Stimulated activated CD8-positive, alpha-beta memory T cell treated with anti-CD3 and anti-CD28 coated beads, Interleukin-7, amount 100 ng/mL, for 4 hours (primary cell): ENCODE measurements at regions not wholly inside any gene's neighbourhood (a gene's known extent, or its start where the extent isn't known, plus 50 kb on each side); places are given as distances from the start of the nearest gene placed in this dataset.

Source experiments
- DNase-seq, 2 donors: peaks; one replicate each; pipeline ENCODE4 v3.0.0-alpha.2; 2020; ENCODE audit warnings: low read depth in 2 of 2

DNA sequence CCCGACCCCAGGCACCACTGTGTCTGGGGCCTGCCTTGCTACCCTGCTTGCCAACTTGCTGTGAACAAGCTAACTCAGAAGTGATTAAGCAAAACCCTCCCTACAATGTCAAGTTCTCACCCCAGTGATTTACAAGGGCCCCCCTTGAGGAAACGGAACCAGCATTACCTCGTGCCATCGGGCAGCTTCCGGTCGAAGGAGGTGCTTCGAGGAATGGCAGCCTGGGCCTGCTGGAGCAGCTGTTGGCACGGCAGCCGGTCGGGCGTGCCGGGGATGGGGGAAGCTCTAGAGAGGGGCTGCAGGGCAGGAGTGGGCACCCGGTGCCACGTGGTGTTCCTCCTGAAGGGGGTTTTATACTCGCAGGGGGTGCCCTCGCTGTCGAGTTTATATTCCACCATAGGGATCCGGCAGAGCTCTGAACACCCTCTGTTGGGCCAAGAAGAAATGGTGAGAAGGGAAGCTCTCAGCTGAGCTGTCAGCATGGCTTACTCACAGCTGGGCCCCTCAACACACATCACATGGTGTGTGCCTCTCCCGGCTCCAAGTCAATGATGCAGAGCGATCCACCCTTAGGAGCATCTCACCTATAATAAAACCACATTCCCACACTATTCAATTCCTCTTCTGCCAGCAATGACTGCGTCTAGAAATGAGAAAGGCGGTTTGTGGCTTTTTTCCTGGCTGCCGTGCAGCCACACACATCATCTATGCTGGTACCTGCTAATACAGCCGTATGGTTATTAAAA is 184.4 kb downstream of the SIPA1L2 start:
- DNase-seq: no peak

DNA sequence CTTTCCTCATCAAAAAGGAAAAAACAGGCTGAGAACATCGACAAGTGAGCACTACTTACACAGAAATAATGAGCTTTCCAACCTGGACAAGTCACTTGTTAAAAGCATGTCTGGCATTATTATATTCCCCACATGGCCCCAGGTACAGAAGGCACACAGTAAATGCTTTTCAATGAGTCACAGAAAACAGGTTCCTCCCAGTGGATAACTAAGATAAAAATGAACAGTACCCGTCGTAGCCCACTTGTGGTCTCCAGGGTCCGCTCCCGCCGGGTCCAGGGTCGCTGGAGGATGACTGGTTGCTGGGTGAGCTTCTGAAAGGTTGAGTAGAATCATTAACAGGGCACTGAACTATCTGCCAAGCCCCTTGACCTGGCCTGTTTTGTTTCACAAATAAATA is 186.6 kb downstream of the SIPA1L2 start:
- no peak for DNase-seq

DNA sequence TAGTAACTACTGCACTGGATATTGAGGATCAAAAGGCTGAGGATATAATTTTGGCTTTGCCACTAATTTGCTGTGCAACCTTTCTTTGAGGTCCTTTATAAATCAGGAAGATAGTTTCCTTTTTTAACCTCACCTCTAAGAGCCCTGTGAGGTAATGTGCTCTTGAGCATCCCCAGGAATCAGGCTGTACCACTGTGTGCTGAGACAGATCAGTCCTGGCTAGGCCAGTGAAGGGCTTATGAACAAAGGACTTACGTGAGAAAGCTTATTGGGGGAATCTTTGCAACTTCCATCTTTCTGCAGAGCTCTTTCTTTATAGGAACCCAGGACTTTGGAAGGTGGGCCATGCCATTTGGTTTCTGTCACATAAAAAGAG is 188.9 kb downstream of the SIPA1L2 start:
- DNase-seq: no peak

DNA sequence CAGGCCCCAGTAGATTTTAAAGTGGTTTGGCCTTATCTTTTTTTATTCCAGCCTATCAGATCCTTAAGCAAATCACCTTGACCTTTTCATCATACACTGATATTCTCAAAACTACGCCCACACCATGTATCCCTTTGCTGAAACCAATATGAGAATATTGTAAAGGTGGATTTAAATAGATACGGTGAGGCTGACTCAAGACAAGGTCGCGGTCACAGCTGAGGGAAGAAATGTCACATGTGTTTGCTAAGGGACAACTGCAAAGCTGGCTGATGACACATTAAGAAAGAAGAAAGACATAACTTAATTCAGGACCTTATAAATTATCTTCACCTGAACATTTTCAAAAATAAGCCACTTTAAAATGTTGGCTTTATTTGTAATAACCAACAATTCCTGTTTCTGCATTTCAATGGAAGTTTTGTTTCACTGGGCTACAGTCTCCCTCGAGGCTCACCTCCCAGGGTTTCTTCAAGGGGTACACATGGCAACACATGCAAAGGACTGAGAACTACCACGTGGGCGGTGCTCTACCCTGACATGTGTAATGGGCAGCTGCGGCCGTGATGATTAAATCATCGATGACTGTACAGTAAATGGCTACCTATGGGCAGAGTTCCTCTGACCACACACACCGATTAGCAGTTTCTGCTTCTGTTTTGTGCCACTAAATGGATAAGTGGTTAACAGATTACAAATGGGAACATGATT is 189.5 kb downstream of the SIPA1L2 start:
- no peak for DNase-seq

DNA sequence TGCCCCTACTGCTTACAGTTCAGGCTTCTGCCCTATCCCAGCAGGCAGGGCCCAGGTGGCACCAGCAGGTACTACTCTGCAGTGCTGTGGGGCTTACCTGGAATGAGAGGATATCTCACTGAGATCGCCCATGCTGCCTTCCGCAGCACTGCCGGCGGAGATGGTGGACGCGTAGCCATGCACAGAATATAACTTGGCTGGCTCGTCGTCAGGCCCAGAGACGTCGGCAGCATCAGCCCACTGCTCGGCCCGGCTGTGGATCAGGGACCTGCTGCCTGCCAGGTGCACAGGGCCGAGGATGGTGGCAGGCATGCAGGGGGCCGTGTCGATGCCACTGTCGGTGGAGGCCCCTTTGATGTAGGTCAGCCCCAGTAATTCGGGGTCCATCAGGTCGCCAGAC is 190.9 kb downstream of the SIPA1L2 start:
- no peak for DNase-seq

DNA sequence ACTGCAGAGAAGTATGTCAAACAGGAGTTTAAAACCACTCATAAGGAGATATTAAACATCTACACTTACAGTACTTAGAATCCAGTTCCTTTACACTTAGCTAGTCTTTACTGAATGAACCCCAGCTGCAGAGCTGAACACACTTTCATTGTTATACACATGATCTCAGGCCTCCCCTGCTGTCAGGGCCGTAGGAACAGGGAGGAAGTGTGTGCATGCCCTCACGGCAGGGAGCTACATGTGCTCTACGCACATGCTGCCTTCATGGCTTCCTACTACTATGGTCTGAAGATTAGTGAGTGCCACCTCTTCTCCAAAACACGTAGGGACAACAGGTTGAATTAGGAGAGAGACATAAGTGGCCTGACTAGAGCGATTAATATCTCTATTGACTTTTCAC is 191.5 kb downstream of the SIPA1L2 start:
- no peak for DNase-seq

DNA sequence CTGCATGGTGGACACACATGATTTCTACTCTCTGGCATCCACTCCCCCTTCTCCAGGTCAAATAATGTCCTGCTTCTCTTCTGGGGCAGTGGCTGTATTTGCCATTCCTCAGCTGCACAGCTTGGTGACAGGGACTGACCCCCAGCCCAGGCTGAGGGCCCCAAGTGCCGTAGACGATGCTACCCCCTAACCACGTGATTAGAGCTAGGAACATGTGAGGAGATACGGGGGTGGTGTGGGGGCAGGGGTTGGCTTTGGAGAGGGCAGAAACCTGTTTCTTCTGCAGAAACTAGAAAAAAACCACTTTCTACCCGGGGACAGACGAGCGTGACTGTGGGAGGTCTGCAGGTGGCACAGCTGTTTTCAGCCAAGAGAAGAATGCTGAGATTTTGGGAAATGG is 192.4 kb downstream of the SIPA1L2 start:
- no peak for DNase-seq

DNA sequence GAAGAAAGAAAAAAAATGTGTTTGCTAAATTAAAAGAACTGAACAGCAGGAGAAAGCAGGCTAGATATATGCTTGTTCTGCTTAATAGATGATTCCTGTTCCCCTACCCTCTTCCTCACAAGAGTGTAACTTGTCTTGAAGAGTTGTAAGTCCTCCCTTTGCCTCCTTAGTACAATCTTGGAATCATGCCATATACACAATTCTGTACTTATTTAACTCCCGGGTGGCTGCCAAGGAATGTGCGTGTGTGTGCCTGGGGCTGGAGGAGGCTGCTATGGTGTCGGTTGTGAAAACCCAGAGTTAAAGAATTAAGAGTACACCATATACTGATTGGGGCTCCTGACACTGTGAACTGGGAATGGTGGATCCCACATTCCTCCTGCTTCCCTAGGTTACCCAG is 194.2 kb downstream of the SIPA1L2 start:
- DNase-seq: no peak

DNA sequence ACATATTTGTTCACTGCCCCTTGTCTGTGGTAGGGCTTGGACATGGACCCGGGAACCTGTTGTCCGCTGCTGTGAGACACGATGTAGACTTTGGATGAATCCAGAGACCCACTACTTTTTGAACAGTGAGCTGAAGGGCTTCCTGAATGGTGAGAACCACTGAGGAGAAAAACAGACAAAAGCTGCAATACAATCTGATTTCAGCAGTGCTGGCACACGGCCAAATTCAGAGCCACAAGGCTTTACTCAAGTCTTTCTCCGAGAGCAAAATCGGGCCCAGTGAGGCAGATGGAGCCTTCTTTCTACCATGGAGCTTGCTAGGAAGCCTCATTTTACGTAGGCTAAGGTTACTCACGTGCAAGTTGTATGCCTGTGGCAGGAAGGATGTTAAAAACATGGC is 197.6 kb downstream of the SIPA1L2 start:
- DNase-seq: no peak

DNA sequence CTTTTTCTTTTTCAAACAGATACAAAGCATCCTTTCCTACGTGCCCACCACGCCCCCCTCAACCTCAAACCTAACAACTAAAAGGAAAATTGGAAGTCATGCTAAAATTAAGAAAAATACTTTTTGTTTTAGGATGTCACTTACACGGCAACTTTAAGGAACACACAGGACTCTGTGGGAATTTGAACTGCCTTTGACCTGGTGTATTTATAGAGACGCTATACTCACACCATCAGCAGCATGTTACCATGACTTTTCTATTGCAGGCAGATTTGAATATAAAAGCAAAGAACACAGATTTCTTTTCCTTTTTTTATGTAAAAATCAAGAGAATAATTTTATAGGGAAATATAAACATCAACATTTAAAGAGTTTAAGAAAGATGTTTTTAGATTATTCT is 198.2 kb downstream of the SIPA1L2 start:
- DNase-seq: no peak

DNA sequence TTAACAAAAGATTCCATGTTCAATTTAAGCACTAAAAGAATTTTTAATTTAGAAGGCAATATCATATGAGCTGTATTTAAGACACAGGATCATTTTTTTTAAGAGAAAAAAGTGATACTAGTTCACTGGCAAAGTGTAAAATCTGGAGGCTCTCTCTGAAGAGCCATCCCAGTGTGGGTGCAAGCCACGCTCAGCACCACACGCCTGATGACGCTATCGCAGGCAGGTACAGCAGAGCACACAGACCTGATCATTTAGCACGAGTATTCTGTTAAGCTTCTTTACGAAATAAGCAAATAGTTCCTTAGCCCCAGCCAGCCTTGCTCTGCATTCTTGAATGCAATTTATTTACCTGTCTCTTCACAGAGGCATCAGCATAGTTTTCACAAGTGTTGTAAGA is 198.6 kb downstream of the SIPA1L2 start:
- DNase-seq: no peak

DNA sequence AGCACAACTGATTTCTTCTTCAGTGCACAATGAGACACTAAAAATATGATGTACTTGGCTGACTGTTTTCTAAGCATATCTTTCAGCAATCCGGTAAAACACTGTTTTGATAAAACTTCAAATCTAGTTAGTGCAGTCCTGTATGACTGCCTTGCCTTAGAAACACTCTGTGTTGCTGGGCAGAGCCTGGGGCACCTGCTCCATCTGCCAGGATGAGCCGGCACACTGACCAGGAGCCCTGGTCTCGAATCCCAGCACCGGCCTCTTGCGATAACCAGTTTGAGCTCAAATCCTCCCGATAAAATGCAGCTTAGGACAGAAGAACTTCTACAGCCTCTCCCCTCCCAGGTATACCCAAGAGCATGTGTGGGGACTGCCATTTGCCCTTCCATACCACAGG is 199.5 kb downstream of the SIPA1L2 start:
- no peak for DNase-seq

DNA sequence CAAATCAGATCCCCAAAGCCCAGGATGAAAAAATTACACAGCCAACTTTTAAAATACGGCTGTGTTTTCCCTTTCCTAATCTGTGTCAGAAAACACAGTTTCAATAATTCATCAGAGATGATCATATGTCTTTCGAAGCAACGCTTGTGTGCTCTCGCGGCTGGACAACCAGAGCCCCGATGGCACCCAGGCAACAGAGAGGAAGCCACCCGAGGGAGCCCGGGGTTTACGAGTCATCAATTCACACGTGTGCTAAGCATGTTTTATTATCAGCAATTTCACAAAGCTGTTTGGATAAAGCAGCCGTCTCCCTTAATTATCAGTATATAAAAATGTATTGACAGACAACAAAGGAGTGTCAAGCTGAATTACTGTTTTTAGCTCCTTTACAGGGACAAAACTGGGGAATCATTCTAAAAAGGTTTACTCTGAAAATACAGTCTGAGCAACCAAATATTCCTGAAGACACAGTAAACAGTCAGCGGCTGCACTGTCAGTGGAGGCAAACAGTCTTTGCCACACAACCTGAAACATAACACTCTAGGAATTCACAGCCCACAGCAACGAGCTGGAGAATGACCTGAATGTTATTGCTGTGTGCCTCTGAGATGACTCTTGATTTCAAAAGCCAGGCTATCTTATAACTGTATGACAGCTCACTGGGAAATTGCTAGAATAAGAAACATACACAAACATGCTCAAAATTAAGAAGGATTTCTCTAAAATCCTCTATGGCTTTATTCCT is 201.0 kb downstream of the SIPA1L2 start:
- no peak for DNase-seq

DNA sequence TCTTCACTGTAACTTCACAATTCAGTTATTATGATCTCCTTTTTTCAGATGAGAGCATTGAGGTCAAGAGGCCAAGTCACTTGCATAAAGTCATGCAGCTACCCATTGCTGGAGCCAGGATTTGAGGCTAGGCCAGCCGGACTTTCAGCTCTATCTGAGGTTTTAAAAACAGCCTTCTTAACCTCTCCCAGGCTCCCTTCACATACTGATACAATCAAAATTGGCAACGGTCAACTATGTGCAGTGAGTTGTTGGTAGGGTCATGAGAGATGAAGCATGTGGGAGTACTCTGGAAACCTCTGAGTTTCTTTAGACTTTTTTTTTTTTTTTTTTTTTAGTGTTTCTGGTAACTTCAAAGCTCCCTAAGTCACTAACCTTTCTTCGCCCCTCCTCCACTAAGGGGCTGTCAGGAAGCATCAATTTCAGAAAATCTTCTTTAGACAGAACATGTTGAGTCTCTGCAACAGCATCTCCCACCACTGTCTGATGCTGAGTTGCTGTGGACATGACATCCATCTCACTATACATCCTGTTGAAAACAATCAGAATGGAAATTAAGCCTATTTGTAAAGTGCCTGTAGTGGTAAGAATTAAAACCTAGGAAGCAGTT is 201.8 kb downstream of the SIPA1L2 start:
- no peak for DNase-seq

DNA sequence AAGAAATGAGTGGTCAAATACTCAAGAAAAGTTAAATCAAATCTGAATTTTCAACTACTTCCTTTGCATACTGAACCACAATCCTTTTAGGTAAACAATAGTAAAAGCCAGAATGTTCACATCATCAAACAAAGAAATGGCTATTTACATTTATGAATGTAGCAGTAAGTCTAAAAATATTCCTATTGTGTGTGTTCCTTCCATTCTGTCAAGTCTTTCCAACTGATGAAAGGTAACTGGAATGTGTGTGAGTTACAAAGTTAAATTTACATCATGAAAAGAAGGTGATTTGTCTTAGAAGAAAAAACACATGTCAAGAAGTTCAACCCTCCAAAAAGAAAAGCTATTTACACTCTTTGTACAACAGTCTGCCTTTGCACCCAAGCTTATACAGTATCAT is 203.1 kb downstream of the SIPA1L2 start:
- DNase-seq: no peak

DNA sequence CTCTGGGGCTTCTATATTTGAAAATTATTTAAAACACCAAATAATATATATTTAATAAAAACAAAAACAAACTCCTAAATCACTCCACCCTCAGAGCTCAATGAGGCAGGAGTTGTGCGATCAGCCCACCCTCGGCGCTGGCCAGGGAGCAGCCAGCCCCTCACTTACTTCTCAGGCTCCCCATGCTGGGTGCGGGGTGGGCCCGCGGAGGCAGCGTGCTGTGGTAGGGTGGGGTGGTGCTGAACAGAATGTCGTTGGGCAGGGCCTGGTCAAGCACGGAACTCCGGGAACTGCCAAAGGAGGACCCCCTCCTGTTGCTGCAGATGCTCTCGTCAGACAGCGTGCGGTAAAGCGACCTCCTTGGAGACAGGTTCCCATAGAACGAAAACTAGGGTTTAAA is 204.5 kb downstream of the SIPA1L2 start:
- DNase-seq: no peak

DNA sequence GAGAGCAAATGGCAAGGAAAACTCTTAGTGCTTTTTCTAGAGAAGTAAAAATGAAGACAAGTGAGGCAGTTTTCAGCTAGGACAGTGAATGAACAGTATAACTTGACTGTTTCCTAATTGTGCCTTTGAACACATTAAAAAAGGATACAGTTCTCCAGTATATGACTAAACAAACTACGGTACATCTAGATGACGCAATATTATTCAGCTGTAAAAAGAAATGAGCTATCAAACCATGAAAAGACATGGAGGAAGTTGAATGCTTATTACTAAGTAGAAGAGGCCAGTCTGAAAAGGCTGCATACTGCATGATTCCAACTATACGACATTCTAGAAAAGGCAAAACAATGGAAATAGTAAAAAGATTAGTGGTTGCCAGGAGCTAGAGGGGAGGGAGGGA is 206.3 kb downstream of the SIPA1L2 start:
- DNase-seq: no peak

DNA sequence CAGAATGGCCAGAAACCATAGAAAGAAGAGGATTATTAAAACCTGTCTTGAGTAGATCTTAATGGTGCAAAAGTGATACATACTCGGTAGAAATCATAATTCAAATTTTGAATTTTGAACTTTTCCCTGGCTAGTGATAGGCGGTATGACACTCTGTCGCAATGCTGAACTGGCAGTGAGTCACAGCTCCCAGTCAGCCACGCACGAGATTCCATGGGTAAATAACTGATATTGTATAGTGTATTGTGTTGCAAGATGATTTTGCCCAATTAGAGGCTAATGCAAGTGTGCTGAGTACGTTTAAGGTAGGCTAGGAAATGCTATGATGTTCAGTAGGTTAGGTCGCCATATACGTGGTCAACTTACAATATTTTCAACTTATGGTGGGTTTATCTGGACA is 207.0 kb downstream of the SIPA1L2 start:
- DNase-seq: no peak

DNA sequence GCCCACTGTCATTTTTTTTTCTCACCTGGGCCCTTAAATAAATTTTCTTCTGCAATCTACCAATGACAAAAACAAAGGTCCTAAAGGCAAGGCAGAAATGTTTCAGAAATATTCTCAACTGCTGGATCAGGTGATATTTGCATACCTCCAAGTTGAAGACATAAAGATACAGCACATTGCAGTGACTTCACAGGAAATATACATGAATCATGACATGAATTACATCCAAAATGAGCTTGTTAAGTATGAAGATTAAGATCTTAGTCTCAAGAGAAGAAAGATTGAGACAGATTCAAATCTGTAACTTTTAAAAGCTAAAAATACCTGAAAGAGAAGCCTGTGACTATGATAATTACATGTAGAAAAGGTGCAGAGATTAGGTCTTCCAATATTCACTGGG is 207.8 kb downstream of the SIPA1L2 start:
- DNase-seq: no peak

DNA sequence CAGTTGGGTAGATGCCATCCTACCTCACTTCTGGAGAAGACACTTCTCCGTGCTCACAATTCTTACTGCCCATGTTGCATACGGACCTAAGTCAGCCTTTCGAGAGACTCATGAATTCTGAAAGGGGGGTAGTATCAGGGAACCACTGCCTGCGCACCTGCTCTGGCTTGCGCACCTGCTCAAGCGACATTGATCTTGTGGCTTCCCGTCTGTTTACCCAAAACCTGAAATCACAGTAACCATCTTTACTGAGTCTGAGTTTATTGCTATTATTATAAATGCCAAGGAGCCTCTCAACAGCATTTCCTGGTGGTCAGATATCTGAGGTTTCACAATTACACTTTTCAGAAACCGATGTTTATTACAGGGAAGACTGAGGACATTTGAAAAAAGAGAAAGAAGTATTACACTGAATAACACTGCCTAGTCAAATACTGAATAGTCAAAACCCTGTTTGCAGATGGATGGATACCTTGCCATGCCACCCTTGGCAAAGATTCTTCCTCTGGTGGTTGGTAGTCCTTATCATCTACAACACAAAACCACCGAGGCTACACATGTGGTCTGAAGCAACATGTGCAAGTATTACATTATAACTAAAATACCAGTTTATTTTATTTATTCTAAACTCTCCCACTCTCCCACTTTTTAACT is 208.7 kb downstream of the SIPA1L2 start:
- DNase-seq: no peak

DNA sequence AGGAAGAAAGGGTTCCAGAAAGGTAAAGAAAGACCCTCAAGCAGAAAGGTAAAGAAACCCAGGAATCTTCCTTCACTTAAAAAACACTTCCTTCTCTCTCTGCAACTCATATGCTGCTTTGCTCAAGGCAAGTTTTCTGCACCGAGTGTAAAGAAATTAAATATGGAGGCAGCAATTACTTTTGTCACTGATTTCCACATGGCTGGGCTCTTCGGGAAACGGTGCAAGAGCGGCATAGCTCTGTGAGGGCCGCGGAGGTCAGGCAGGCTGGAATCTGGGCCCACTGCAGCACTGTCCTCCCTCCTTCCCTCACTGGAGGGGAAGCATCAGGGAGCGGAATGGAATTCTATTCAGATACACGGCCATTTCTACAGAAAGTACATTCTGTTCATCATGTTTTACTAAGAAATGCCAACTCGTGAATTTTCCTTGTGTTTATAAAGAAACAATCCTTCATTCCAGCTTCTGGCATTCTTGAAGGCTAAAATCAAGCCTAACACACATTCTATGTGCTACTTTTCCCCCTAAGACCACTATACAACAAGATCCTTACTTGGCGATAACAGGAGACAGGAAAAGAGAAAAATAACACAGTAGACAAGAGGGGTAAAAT is 212.2 kb downstream of the SIPA1L2 start:
- no peak for DNase-seq
